SK-N-SH (cell line): ENCODE measurements at regions not wholly inside any gene's neighbourhood (a gene's known extent, or its start where the extent isn't known, plus 50 kb on each side); places are given as distances from the start of the nearest gene placed in this dataset.

Experiments
- CTCF ChIA-PET: fragments of 300-600, 350-600 bp; formaldehyde crosslinking; extraction: SDS; loops from one replicate; lab custom pipeline; 2021; lab: Yijun Ruan, JAX
- POLR2A ChIA-PET: fragments of 350-600 bp; sonication (Branson Sonifier 250); formaldehyde crosslinking; extraction: SDS; loops from one replicate; lab custom pipeline; 2020; ENCODE audit warnings: antibody characterized with exemption, inconsistent platforms; lab: Yijun Ruan, JAX
- DNase-seq: peaks from one replicate; pipeline ENCODE4 v3.0.0; 2012
- H2AFZ ChIP-seq: fragments of 200-600 bp; sonication (generic); 2 replicates; pipeline ENCODE4 v1.8.1; 2016; ENCODE audit warnings: antibody characterized with exemption, mild to moderate bottlenecking, low read depth
- H3F3A ChIP-seq: fragments of 200-600 bp; sonication (generic); replicated peaks from 2 replicates; pipeline ENCODE3; 2016; ENCODE audit warnings: antibody characterized with exemption, mild to moderate bottlenecking; ENCODE audit not compliant: insufficient read depth
- H3K27ac ChIP-seq, 2 experiments: fragments of 200-500 bp in 1 of 2; fragments of 200-600 bp in 1 of 2; sonication (Bioruptor generic) in 1 of 2; sonication (generic), shearing (Covaris generic) in 1 of 2; 2 replicates each; pipeline versions ENCODE4 v1.5.1 to v1.6.1; 2014 to 2016; ENCODE audit warnings: low read depth in 2 of 2, inconsistent platforms in 1 of 2, low read length in 1 of 2, mild to moderate bottlenecking in 1 of 2, mixed read lengths in 1 of 2
- H3K27me3 ChIP-seq: fragments of 200-600 bp; sonication (generic), shearing (Covaris generic); 2 replicates; pipeline ENCODE4 v1.6.1; 2016; ENCODE audit warnings: mixed run types; ENCODE audit not compliant: insufficient read depth
- H3K36me3 ChIP-seq, 2 experiments: fragments of 200-500 bp in 1 of 2; fragments of 200-600 bp in 1 of 2; sonication (Bioruptor generic) in 1 of 2; sonication (generic) in 1 of 2; replicated peaks in 1 of 2; 2 replicates each; pipeline versions ENCODE3 to v1.5.1; 2014 to 2016; ENCODE audit warnings: low read length in 1 of 2, mild to moderate bottlenecking in 1 of 2; ENCODE audit not compliant: insufficient read depth in 2 of 2, control insufficient read depth in 1 of 2
- H3K4me1 ChIP-seq, 2 experiments: fragments of 200-500 bp in 1 of 2; fragments of 200-600 bp in 1 of 2; sonication (Bioruptor generic) in 1 of 2; sonication (generic), shearing (Covaris generic) in 1 of 2; 2 replicates each; pipeline versions ENCODE4 v1.5.1 to v1.6.1; 2014 to 2016; ENCODE audit warnings: low read depth in 1 of 2, low read length in 1 of 2, mixed run types in 1 of 2; ENCODE audit not compliant: insufficient read depth in 2 of 2, control insufficient read depth in 1 of 2
- H3K4me2 ChIP-seq: fragments of 200-600 bp; sonication (generic), shearing (Covaris generic); 2 replicates; pipeline ENCODE4 v1.6.1; 2017; ENCODE audit warnings: mixed run types
- H3K4me3 ChIP-seq, 2 experiments: fragments of 200-500 bp in 1 of 2; fragments of 200-600 bp in 1 of 2; sonication (Bioruptor generic) in 1 of 2; sonication (generic), shearing (Covaris generic) in 1 of 2; 2 replicates each; pipeline versions ENCODE4 v1.5.1 to v1.8.1; 2014 to 2016; ENCODE audit warnings: low read depth in 2 of 2, inconsistent platforms in 1 of 2, low read length in 1 of 2, mild to moderate bottlenecking in 1 of 2, mixed read lengths in 1 of 2, moderate library complexity in 1 of 2
- H3K79me2 ChIP-seq: fragments of 200-600 bp; sonication (generic); 2 replicates; pipeline ENCODE4 v1.8.1; 2017; ENCODE audit warnings: mild to moderate bottlenecking; ENCODE audit not compliant: insufficient read depth
- H3K9ac ChIP-seq: fragments of 200-600 bp; sonication (generic); 2 replicates; pipeline ENCODE4 v1.6.1; 2017; ENCODE audit warnings: mixed run types
- H3K9me2 ChIP-seq: fragments of 200-600 bp; sonication (generic); 2 replicates; pipeline ENCODE4 v1.6.1; 2017; ENCODE audit warnings: mixed run types
- H3K9me3 ChIP-seq: fragments of 200-600 bp; sonication (generic); 2 replicates; pipeline ENCODE4 v1.6.1; 2017; ENCODE audit warnings: mixed run types, mild to moderate bottlenecking, moderate library complexity
- H4K20me1 ChIP-seq: fragments of 200-600 bp; sonication (generic); 2 replicates; pipeline ENCODE4 v1.6.1; 2017; ENCODE audit warnings: mild to moderate bottlenecking, mixed run types; ENCODE audit not compliant: insufficient read depth
- CHD2 ChIP-seq: fragments of 150-350 bp; IDR thresholded peaks from 2 replicates; pipeline ENCODE4 v1.6.1; 2018; ENCODE audit warnings: low read length; ENCODE audit not compliant: partially characterized antibody
- FOSL2 ChIP-seq: IDR thresholded peaks from 2 replicates; pipeline ENCODE4 v1.4.0; 2012; ENCODE audit warnings: low read depth, mild to moderate bottlenecking, moderate library complexity, borderline replicate concordance
- GABPA ChIP-seq: IDR thresholded peaks from 2 replicates; pipeline ENCODE4 v1.4.0; 2012; ENCODE audit warnings: low read depth, mild to moderate bottlenecking
- GATA2 ChIP-seq: sonication (generic); formaldehyde crosslinking; IDR thresholded peaks from 2 replicates; pipeline ENCODE4 v1.5.0; 2020; ENCODE audit warnings: mild to moderate bottlenecking, missing genetic modification reagents
- MEF2A ChIP-seq: IDR thresholded peaks from 2 replicates; pipeline ENCODE4 v1.4.0; 2012; ENCODE audit warnings: low read depth, borderline replicate concordance
- NFIC ChIP-seq: IDR thresholded peaks from 2 replicates; pipeline ENCODE4 v1.4.0; 2012; ENCODE audit warnings: borderline replicate concordance
- NRF1 ChIP-seq: IDR thresholded peaks from 2 replicates; pipeline ENCODE4 v1.6.1; 2012; ENCODE audit warnings: low read depth, mild to moderate bottlenecking, low read length
- PBX3 ChIP-seq: IDR thresholded peaks from 2 replicates; pipeline ENCODE4; 2012
- SIN3A ChIP-seq: IDR thresholded peaks from 2 replicates; pipeline ENCODE4 v1.6.1; 2012; ENCODE audit warnings: low read depth, mild to moderate bottlenecking, low read length, moderate library complexity, borderline replicate concordance
- ZBTB33 ChIP-seq: IDR thresholded peaks from 2 replicates; pipeline ENCODE4 v1.4.0; 2012; ENCODE audit warnings: low read depth, borderline replicate concordance
- WGBS: methylation state at CpG from one replicate; pipeline ENCODE4 v1.1.6; 2017; ENCODE audit warnings: low lambda C conversion rate; 5-methylcytosine and 5-hydroxymethylcytosine counted together
- TF ChIP-seq, protein P1 (sequence below): fragments of 200-600 bp; sonication (generic); IDR thresholded peaks from 2 replicates; pipeline ENCODE4 v1.6.1; 2017; ENCODE audit warnings: antibody characterized with exemption, mild to moderate bottlenecking, moderate library complexity

DNA sequence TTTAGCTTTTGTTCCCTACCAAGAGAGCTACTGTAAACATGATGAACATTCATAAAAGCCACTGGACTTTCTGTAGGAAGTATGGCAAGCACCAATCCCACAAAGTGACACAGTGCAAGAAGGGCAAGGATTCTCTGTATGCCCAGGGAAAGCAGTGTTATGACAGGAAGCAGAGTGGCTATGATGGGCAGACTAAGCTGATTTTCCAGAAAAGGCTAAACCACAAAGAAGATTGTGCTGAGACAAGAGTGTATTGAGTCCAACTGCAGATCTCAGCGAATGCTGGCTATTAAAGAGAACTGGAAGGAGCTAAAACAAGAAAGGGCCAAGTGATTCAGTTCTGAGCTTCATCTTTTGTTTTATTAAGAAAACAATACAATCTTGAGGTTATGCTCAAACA lies 60.5 kb upstream of the EFCAB3 start:
- no peak overlapping the region for H2AFZ ChIP-seq
- no peaks in the 10 kb centered on the region for H3K9me3 ChIP-seq
- no peak for DNase-seq
- no peak overlapping the region for H3K4me2 ChIP-seq
- no peaks in the 10 kb centered on the region for H3K79me2 ChIP-seq
- H4K20me1 ChIP-seq = no peaks in the 10 kb centered on the region
- H3K9ac ChIP-seq = no peak overlapping the region
- no peaks in the 10 kb centered on the region for H3F3A ChIP-seq
- H3K27ac ChIP-seq = no peak overlapping the region
- no peaks in the 10 kb centered on the region for H3K9me2 ChIP-seq
- H3K4me1 ChIP-seq = no peaks in the 10 kb centered on the region
- TF ChIP-seq SIN3A (no peak), PBX3 (no peak), GABPA (no peak), MEF2A (no peak), CHD2 (no peak), FOSL2 (no peak), NFIC (no peak), GATA2 (CRISPR knock-in tag) (no peak), ZBTB33 (no peak)
- TF ChIP-seq, protein P1, sequence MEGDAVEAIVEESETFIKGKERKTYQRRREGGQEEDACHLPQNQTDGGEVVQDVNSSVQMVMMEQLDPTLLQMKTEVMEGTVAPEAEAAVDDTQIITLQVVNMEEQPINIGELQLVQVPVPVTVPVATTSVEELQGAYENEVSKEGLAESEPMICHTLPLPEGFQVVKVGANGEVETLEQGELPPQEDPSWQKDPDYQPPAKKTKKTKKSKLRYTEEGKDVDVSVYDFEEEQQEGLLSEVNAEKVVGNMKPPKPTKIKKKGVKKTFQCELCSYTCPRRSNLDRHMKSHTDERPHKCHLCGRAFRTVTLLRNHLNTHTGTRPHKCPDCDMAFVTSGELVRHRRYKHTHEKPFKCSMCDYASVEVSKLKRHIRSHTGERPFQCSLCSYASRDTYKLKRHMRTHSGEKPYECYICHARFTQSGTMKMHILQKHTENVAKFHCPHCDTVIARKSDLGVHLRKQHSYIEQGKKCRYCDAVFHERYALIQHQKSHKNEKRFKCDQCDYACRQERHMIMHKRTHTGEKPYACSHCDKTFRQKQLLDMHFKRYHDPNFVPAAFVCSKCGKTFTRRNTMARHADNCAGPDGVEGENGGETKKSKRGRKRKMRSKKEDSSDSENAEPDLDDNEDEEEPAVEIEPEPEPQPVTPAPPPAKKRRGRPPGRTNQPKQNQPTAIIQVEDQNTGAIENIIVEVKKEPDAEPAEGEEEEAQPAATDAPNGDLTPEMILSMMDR = no peak
- ChIA-PET POLR2A (no interaction called here), CTCF (interaction anchor here (1.1 to 1.4 kb wide), 2 partner anchors 9 to 11 kb away, joined by 3 to 5 read pairs; no protein-coding TSS in a partner anchor)
- WGBS = 26% methylated on average over 1 of the region's 1 CpG
- H3K4me3 ChIP-seq = no peak overlapping the region
- H3K36me3 ChIP-seq = no peaks in the 10 kb centered on the region
- peaks cover 37% of the 10 kb centered on the region for H3K27me3 ChIP-seq

GRCh38 chr17:62309396-62309795 lies 71.0 kb upstream of the EFCAB3 start:
- H3K4me3 ChIP-seq = no peak overlapping the region
- no peak overlapping the region for H3K27ac ChIP-seq
- H3K4me1 ChIP-seq = no peaks in the 10 kb centered on the region
- H4K20me1 ChIP-seq = no peaks in the 10 kb centered on the region
- H3K9me3 ChIP-seq = no peaks in the 10 kb centered on the region
- H3K36me3 ChIP-seq = no peaks in the 10 kb centered on the region
- H3K27me3 ChIP-seq = no peaks in the 10 kb centered on the region
- CTCF ChIA-PET = interaction anchor here (0.7 to 0.9 kb wide), 2 partner anchors 11 to 12 kb away, joined by 3 read pairs; no protein-coding TSS in a partner anchor
- no peaks in the 10 kb centered on the region for H3K9me2 ChIP-seq
- H3K4me2 ChIP-seq = no peak overlapping the region
- TF ChIP-seq MEF2A (no peak), NRF1 (no peak), GABPA (no peak)
- TF ChIP-seq, all 33 proteins: peak for 0
- H2AFZ ChIP-seq = no peak overlapping the region
- no peak overlapping the region for H3K9ac ChIP-seq
- no peaks in the 10 kb centered on the region for H3K79me2 ChIP-seq
- H3F3A ChIP-seq = no peaks in the 10 kb centered on the region
- POLR2A ChIA-PET = no interaction called here
- DNase-seq = no peak
